Mammary epithelial cell (primary cell): ENCODE measurements at regions not wholly inside any gene's neighbourhood (a gene's known extent, or its start where the extent isn't known, plus 50 kb on each side); places are given as distances from the start of the nearest gene placed in this dataset.

Experiments used
- CTCF ChIP-seq, 2 donors: IDR thresholded peaks in 1 of 2; conservative IDR thresholded peaks in 1 of 2; 2 replicates each; pipeline ENCODE4 v1.5.1; 2011 to 2012; ENCODE audit warnings: inconsistent platforms in 2 of 2, low read length in 2 of 2, mild to moderate bottlenecking in 2 of 2, control low read depth in 1 of 2, low read depth in 1 of 2; ENCODE audit not compliant: insufficient read depth in 1 of 2; ENCODE audit errors: extremely low read depth in 1 of 2
- EZH2 ChIP-seq: IDR thresholded peaks from 2 replicates; pipeline ENCODE4 v1.6.1; 2012; ENCODE audit warnings: low read length, inconsistent platforms, borderline replicate concordance

GRCh38 chr11:23318670-23319069 lies 458.4 kb upstream of the CCDC179 start:
- TF ChIP-seq CTCF (conservative IDR thresholded peaks at IDR 0.05 in 1 of 2, IDR thresholded peaks at IDR 0.05 in 1 of 2; ENCODE audit: extremely low read depth in 1 of 2, insufficient read depth in 1 of 2, low read depth in 1 of 2, low read length in 2 of 2): no peak
- no peak for TF ChIP-seq EZH2
